Fibroblast of skin of left biceps (primary cell): ENCODE measurements at regions not wholly inside any gene's neighbourhood (a gene's known extent, or its start where the extent isn't known, plus 50 kb on each side); places are given as distances from the start of the nearest gene placed in this dataset.

Experiments
- DNase-seq, 2 experiments: peaks; one replicate each; pipeline ENCODE4 v3.0.0-alpha.2; 2013; ENCODE audit warnings: low read depth in 2 of 2

DNA sequence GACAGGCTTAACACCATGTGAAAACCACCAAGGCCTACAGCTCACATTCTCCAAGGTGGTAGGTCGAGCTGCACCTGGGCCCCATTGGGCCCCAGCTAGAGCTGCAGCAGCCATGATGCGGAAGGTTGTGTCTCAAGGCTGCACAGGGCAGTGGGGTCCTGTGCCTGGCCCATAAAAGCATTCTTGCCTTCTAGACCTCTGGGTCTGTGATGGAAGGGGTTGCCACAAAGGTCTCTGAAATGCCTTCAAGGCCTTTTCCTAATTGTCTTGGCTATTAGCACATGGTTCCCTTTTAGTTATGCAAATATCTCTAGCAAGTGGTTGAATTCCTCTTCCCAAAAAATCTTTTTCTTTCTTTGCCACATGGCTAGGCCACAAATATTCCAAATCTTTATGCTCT is 52.5 kb upstream of the C11orf58 start:
- no peak for DNase-seq

DNA sequence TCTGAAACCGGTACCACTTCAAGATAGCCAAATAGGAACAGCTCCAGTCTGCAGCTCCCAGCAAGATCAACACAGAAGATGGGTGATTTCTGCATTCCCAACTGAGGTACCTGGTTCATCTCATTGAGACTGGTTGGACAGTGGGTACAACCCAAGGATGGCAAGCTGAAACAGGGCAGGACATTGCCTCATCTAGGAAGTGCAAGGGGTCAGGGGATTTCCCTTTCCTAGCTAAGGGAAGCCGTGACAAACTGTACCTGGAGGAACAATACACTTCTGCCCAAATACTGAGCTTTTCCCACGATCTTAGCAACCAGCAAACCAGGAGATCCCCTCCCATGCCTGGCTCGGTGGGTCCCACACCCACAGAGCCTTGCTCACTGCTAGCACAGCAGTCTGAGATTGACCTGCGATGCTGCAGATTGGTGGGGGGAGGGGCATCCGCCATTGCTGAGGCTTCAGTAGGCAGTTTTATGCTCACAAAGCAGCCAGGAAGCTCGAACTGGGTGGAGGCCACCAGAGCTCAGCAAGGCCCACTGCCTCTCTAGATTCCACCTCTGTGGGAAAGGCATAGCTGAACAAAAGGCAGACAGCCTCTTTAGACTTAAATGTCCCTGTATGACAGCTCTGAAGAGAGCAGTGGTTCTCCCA is 59.9 kb upstream of the C11orf58 start:
- no peak for DNase-seq

DNA sequence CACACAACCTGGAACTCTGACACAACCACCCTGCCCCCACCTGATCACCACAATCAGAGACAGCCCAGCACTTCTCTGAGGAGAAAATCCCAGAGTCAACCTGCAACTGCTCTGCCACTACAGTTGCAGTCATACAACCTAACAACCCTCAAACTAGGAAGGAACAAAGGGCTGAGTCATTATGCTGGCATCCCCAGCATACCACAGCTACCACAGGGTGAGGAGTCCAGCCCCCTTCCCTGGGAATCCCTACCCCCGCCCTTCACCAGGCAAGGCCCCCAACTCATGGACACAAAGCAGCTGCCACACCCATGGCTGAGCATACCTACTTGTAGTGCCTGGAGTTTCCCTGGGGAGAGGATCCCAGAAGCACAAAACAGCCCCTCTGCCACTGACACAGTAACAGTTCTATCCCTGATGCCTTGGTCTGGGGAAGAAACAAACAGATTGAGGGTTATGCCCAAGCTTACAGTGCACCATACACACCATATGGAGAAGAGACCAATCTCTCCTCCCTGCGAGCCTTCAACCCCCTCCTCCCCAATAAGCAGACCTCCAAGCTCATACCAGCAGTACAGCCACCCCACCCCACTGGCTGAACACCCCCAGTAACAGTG is 68.5 kb upstream of the C11orf58 start:
- DNase-seq = no peak

DNA sequence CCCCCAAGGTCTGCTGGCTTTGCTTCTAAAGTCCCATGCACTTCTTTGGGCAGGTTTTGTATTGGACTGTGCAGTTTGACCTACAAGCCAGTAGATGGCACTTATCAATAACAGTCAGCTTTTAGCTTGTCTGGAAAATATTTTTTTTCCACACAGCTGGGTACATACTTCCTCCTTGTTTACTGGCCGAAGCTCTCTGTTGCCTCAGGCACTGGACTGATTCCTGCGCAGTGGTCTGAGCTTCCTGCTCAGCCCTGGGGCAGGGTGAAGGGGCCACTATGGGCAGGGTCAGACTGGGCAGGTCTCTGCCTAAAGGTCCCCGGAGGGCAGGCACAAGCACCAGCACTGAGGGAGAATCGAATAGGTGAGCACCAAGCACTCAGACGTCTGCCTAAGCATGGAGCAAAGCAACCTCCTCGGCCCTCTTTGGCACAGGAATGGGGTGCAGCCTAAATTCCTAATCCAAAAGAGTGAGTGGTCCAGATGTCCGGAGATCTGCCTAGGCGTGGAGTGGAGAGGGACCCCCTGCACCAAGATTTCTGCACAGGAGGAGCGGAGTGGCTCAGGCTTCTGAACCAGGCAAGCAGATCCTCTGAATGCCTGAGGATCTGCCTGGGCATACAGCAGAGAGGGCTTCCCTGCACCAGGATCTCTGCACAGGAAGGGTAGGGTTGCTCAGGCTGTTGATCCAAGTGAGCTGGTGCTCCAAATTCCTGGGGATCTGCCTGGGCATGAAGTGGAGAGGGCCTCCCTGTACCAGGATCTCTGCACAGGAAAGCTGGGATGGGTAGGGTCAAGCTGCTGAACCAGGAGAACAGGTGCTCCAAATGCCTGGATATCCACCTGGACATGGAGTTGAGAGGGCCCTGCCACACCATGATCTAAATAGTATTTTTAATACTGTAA is 105.9 kb upstream of the C11orf58 start:
- no peak for DNase-seq

DNA sequence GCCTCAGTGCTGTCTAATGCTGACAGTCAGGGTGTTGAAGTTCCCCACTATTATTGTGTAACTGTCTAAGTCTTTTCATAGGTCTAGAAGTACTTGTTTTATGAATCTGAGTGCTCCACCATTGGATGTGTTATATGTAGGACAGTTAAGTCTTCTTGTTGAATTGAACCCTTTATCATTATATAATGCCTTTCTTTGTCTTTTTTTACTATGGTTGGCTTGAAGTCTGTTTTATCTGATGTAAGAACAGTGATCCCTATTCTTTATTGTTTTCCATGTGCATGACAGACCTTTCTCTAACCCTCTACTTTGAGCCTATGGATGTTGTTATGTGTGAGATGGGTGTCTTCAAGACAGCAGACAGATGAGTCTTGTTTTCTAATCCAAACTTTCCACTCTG is 107.8 kb upstream of the C11orf58 start:
- DNase-seq = no peak

DNA sequence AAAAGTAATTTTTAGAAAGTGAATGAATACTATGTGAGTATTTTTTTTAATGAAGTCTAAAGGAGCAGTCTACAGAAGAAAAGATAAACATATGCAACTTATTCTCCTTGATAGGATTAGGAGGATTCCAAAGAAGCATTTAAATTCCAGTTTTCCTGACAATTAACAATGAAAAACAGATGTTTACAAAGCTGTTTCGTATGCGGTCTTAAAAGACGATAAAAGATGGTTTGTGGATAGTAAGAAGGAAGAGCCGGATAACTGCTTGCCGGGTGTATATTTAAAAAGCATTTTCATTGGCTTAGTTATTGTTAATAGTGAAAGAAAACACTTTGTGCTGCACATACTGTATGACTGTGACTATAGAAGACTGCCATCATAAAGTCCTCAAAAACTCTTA is 120.0 kb upstream of the C11orf58 start:
- DNase-seq = no peak

DNA sequence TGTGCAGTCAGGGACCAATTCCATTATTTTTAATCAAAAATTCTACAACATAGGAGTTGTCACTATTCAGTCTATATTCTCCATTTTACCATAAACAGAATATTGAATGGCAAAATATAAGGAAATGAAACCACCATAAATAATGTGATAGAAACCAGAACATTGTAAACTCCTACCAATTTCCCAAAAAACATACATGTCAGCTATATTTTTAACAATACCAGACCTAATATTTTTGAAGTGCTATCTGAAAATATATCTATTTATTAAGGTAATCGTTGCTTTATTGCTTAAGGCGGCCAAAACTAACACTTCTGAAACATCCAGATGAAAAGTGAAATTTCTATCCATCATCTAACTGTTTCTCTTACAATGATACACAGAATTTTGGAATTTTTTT is 123.0 kb upstream of the C11orf58 start:
- no peak for DNase-seq

DNA sequence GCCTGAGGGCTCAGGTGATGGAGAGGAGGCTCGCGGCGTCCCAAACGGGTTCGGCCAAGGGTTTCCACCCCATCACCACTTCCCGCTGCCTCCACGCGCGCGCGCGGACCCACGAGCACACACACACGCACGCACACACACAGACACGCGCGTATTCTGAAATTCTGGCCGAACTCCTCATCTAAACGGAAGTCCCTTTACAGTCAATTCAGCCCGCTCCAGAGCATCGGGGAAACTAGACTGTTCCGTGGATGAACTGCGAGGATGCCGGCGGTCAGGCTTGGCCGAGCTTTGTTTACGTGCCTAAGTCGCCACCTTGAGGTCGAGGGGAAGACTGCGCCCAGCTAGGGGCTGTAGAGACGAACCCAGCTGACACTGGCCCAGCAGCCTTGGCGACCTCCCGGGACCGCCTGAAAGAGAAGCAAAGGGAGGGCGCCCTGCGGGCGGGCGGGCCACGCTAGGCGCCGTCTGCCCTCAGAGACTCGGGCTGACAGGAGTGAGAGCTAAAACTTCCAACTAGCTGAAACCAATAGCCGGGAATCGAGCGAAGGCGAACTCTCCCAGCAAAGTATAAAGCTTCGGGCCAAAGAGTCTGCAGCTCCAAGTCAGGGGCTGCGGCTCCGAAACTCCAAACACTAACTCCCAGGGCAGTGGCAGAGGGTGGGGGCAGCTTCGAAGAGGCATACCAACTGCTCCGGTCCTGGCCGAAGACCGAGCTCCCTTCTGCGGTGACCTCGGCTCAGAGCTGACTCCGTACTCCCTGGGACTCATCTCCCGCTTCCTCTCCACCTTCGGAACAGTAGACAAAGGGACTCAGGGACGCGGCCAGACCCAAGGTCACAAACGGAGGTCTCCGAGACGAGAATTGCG is 124.7 kb upstream of the C11orf58 start:
- peak; percentile 41 to 45 for DNase-seq

DNA sequence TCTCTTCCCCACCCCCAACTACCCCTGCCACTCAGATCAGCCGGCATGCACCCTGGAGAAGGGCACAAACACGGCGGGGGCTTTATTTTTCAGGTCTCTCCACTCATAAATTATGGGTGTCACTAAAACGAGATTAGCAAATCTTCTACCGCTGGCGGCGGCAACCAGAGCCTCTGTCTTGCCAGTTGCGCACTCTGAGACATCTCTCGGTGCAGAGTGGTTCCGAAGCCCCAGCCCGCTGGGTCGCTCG is 125.3 kb upstream of the C11orf58 start:
- no peak for DNase-seq

DNA sequence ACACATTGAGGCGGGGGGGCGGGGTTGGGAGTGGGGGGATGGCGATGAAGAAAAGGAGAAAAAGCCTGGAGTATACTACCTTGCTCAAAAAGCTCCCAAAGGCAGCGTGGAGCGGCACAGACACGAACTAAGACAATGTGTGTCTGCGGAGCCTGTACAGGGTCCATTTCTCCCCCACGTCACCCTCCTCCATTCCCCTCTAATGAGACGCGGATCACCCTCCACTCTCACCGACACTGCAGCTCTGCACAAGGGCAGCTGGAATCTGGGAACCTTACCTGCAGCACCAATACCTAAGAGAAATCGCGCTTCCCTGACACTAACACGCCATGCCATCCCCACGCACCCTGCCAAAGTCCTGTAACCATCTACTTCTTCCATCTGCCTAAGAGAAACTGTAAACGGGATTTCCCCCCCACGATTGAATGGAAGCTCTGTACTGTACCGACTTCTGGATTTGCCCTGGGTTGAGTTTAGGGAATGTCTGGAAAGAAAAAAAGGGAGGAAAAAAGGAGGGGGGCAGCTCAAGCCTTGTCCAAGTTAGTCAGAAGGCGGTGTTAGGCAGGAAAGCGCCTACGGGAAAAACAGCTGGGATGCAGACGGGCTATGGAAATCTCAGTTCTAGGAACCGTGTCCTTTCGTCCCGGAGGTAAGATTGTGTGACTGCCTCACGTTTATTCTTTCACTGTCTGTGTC is 125.7 kb upstream of the C11orf58 start:
- DNase-seq = no peak

DNA sequence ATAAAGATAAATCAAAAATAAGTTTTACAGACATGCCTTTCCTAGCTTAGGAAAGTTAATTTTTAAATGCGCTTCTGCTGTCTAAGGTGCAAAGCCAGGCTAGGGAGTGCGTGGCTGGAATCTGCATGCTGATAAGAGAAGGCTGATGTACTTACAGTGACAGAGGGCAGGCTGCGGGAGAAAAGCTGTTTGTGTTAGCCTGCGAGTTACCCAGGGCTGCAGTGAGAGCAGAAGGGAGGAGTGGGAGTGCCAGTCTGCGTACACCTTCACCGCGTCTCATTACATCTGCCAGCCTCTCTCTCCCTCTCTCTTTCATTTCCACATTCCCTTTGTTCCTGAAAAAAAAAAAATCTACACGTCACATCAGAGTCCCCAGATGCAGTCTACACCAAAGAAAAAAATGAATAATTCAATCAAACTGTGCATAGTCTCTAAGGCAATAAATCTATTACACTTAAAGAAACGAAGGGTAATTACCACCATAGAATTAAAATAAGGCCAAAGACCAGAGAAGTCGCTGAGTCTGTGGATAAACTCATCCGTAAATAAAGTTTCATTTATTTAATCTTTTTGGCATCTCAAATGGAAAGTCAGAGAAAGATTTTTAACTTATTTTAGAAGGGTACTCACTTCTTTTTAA is 126.4 kb upstream of the C11orf58 start:
- DNase-seq = no peak

DNA sequence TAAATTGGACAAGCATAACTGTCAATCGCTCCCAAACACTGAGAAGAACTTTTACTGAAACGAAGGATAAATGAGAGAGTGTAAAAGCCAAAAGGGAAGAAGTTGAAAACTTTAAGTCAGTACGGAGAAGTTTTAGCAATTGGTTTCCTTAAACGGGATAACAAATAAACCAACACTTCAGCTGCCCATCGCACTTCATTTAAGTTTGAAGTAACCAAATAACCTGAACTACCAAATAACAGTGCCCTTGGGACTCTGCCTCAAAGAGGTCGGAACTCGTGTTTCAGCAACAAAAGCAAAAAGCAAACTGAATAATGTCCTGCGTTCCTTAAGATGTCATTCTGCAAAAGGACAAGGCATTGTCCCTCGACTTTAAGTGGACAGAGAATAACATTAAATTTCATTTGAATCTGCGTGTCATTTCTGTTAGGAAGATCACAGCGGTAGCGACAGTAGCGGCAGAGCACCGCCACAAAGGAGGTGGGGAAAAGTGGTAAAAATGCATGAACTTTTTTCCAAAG is 127.0 kb upstream of the C11orf58 start:
- DNase-seq = no peak

DNA sequence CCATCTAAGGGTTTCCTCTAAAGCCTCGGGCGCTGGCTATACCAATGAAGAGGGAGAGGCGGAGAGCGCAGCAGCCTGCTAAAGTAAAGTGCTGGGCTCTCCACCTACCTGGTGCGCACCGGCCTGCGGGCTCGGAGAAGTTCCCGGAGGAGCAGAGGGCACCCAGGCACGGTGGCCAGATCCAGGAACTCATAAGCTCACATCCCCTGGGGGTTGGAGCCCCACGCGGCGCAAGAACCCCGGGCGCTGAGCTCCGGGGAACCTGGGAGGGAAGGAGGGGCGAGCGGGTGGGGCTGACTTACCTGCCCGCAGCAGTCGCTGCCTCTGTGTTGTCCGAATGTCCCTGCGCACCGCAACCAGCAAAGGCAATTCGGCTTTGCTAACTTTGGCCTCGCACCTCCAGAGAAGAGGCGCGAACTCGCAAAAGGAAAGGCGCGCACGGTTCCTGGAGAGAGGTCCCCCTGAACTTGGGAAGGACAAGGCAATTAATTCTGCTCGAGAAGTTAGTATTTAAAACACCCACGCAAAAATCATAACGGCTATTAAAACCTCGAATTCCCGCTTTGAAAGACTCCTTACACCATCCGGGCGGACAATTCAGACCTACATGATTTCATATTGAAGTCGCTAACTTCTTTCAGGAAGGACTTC is 127.6 kb upstream of the C11orf58 start:
- DNase-seq = no peak

DNA sequence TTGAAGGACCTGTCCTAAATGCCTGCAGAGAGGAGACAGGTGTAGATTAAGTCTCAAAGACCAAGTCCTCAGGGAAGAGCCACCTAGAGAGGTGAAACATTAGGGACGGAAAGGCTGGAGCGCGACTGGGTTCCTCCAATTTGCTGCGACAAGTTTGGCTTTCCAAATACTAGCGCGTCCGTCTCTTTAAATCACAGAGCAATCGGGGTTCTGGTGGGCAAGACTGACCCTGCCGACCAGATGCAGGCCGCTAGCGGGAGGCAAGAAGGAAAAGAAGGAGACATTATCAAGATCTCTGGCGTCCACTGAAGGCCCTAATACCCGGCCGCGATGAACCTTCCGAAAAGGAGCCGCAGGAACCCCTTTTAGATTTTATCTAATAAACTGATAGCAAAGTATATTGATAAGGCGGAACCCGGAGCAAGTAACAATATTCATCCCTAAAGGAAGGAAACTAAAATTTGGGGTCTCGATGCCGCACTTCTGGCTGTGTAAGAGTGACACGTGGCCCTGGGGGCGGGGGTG is 128.2 kb upstream of the C11orf58 start:
- DNase-seq = no peak

DNA sequence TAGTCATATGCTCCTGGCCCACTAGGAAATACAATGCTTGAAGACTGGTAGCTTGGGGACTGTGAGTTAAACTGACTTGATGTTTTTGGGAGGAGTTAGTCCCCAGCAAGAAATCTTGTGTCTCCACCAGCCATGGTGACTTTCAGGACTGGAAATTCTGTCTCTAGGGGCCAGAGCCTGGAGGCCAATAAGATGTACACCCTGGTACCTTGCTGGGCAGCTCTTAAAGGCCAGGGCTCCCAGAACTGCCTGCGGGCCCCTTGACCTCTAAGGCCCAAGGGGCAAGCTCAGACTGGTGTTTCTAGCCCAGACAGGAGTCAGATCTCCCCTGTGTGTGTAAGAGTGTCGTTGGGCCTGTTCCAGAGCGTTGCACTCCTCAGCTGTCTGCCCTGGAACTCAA is 128.7 kb upstream of the C11orf58 start:
- no peak for DNase-seq

DNA sequence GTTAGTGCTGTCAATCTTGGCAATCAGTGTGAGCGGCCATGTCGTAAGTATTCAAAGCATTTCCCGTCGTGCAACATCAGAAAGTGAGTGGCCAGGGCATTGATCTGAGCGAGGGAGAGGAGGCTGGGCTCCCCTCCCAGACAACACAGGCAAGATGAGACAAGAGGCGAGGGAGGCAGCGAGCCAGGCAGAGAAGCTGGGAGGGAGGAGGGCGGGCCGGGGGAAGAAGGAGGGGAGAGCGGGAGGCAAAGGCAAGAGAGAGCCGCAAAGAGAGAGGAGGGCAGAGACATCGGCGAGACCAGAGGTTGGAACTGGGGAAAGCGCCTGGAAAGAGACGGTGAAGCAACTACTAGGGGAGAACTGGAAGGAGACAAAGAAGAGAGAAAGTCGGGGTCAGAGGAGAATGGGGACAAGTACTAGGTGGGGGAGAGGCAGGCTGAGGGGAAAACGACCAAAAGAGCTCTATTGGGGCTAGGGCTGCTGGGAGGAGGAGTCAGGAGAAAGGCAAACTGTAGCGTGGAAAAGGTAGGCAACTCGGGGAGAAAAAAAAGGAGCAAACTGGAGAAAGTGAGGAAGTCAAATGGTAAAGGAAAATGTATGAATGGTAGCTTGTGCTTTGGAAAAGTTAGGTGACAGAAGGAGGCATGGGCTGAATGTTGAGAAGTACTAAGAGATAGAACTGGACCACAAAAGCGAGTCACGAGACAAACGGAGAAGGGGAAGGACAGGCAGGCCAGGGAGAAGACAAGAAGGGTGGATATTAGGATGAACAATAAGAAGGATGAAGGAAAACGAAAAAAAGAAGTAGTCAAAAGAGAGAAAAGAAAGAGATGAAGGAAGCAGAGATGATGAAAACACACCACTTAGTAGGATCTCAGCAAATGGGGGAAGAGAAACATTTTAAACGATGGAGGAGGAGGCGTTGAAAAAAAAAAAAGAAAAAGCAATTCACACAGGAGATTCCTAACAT is 130.5 kb upstream of the C11orf58 start:
- DNase-seq = peak; percentile 60 to 68

DNA sequence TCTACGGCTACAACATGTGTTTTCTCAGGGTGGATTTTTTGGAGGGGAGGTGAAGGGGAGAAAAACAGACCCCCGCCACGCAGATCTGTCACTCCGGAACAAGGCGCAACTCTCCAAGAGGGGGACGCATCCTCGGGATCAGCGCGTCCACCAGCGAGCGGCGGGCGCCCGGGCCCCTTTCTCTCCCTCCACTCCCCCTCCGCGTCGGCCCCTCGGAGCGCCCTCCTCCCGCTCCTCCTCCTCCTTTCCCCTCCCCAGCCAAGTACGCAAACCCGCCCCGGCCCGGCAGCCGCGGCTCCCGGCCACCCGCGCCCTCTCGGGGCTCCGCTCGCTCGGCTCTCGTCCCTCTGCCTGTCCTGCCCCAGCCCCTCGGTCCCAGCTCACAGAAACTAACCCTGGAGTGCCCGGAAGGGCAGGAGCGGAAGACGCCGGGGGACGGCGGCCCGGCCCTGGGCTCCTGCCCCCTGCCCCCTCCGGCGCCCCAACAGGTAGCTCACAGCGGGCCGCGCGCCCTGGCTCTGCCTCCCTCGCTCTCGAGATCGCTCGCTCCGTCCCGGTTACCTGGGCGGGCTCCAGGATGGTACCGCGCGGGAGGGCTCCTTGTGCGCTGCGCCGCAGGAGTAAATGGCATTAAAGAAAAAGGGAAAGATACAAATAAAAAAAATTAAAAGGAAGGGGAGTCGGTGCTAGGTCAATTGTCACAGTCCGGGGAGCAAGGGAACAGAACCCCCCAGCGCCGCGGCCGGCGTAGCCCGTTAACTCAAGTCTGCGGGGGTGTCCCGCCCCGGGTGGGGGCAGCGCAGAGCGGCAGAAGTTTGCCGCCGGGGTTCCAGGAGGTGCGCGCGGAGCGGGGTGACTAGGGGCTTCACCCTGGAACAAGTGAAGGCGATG is 131.4 kb upstream of the C11orf58 start:
- no peak for DNase-seq
